ENCODE measurements at regions not wholly inside any gene's neighbourhood (a gene's known extent, or its start where the extent isn't known, plus 50 kb on each side); places are given as distances from the start of the nearest gene placed in this dataset.

- DNase-seq (ENCODE audit: low read depth), result no peak
These were observed 185.8 kb upstream of the SOX5 start for GRCh38 chr12:24135158-24135850.

- DNase-seq (ENCODE audit: low read depth), result no peak
These were observed 184.6 kb upstream of the SOX5 start for GRCh38 chr12:24134092-24134491.

- DNase-seq (ENCODE audit: low read depth), result no peak
These were observed 183.9 kb upstream of the SOX5 start for GRCh38 chr12:24133384-24133783.

- no peak for DNase-seq (ENCODE audit: low read depth)
These were observed 178.7 kb upstream of the SOX5 start for GRCh38 chr12:24127919-24128721.

- DNase-seq (ENCODE audit: low read depth), result no peak
These were observed 175.8 kb upstream of the SOX5 start for GRCh38 chr12:24125280-24125679.

- DNase-seq (ENCODE audit: low read depth), result no peak
These were observed 172.4 kb upstream of the SOX5 start for GRCh38 chr12:24121911-24122310.

- DNase-seq (ENCODE audit: low read depth), result no peak
These were observed 169.2 kb upstream of the SOX5 start for GRCh38 chr12:24118668-24119067.

- no peak for DNase-seq (ENCODE audit: low read depth)
These were observed 167.1 kb upstream of the SOX5 start for GRCh38 chr12:24116548-24116947.

GRCh38 chr12:24113701-24114100 is 164.2 kb upstream of the SOX5 start:
- DNase-seq (ENCODE audit: low read depth), result no peak

GRCh38 chr12:24111616-24112015 is 162.1 kb upstream of the SOX5 start:
- no peak for DNase-seq (ENCODE audit: low read depth)

- DNase-seq (ENCODE audit: low read depth), result no peak
These were observed 161.6 kb upstream of the SOX5 start for GRCh38 chr12:24111086-24111485.

- no peak for DNase-seq (ENCODE audit: low read depth)
These were observed 160.0 kb upstream of the SOX5 start for GRCh38 chr12:24109381-24110039.

- no peak for DNase-seq (ENCODE audit: low read depth)
These were observed 153.2 kb upstream of the SOX5 start for GRCh38 chr12:24102676-24103075.

- no peak for DNase-seq (ENCODE audit: low read depth)
These were observed 150.1 kb upstream of the SOX5 start for GRCh38 chr12:24099576-24099975.

- DNase-seq (ENCODE audit: low read depth), result no peak
These were observed 145.8 kb upstream of the SOX5 start for GRCh38 chr12:24095245-24095644.

- no peak for DNase-seq (ENCODE audit: low read depth)
These were observed 140.0 kb upstream of the SOX5 start for GRCh38 chr12:24089510-24089890.

GRCh38 chr12:24088751-24089509 is 139.5 kb upstream of the SOX5 start:
- no peak for DNase-seq (ENCODE audit: low read depth)

- no peak for DNase-seq (ENCODE audit: low read depth)
These were observed 137.8 kb upstream of the SOX5 start for GRCh38 chr12:24087294-24087693.

GRCh38 chr12:24084800-24085199 is 135.3 kb upstream of the SOX5 start:
- DNase-seq (ENCODE audit: low read depth), result no peak

GRCh38 chr12:24083838-24084237 is 134.4 kb upstream of the SOX5 start:
- DNase-seq (ENCODE audit: low read depth), result no peak

- DNase-seq (ENCODE audit: low read depth), result no peak
These were observed 132.1 kb upstream of the SOX5 start for GRCh38 chr12:24081606-24082005.

- DNase-seq (ENCODE audit: low read depth), result no peak
These were observed 131.6 kb upstream of the SOX5 start for GRCh38 chr12:24081092-24081529.

All from GM04503 (cell line).